ENCODE measurements at regions not wholly inside any gene's neighbourhood (a gene's known extent, or its start where the extent isn't known, plus 50 kb on each side); places are given as distances from the start of the nearest gene placed in this dataset.

- no peak for DNase-seq (ENCODE audit: low spot score)
- CTCF ChIA-PET = no interaction called here
- POLR2A ChIA-PET (ENCODE audit: low non-redundant PET) = no interaction called here
- intact Hi-C loops (cut with micrococcal nuclease; ENCODE audit: unreplicated experiment) = no loop called here
- H3K4me1 ChIP-seq (ENCODE audit: insufficient read depth, low read length, poor library complexity, severe bottlenecking) = no peaks in the 10 kb centered on the region
- H3K27me3 ChIP-seq (replicated peaks; ENCODE audit: insufficient read depth, low read depth, low read length, poor library complexity) = no peaks in the 10 kb centered on the region
- TF ChIP-seq CTCF (conservative IDR thresholded peaks at IDR 0.05; ENCODE audit: low read depth, low read length) (no peak), EZH2 (IDR thresholded peaks at IDR 0.05; ENCODE audit: borderline replicate concordance, low read depth, low read length, poor library complexity, severe bottlenecking) (no peak)
- BruUV-seq (replicated peaks) = no TSS peak
- no peak overlapping the region for H3K4me3 ChIP-seq (ENCODE audit: low read depth, low read length, poor library complexity, severe bottlenecking)
- no peak overlapping the region for H3K27ac ChIP-seq (ENCODE audit: low read depth, low read length, poor library complexity, severe bottlenecking)
- H3K36me3 ChIP-seq (ENCODE audit: insufficient read depth, low read length, poor library complexity, severe bottlenecking) = no peaks in the 10 kb centered on the region
- no peaks in the 10 kb centered on the region for H3K9me3 ChIP-seq (ENCODE audit: low read depth, low read length, poor library complexity, severe bottlenecking)
Observed at GRCh38 chr14:42475289-42475688, 868.6 kb downstream of the LRFN5 start.

GRCh38 chr14:42470427-42470719 is 863.7 kb downstream of the LRFN5 start:
- POLR2A ChIA-PET (ENCODE audit: low non-redundant PET) = no interaction called here
- CTCF ChIA-PET = no interaction called here

GRCh38 chr14:42469637-42470426 is 863.2 kb downstream of the LRFN5 start:
- H3K9me3 ChIP-seq (ENCODE audit: low read depth, low read length, poor library complexity, severe bottlenecking) = no peaks in the 10 kb centered on the region
- H3K4me1 ChIP-seq (ENCODE audit: insufficient read depth, low read length, poor library complexity, severe bottlenecking) = no peaks in the 10 kb centered on the region
- ChIA-PET CTCF (no interaction called here), POLR2A (ENCODE audit: low non-redundant PET) (no interaction called here)
- H3K27ac ChIP-seq (ENCODE audit: low read depth, low read length, poor library complexity, severe bottlenecking) = no peak overlapping the region
- no peaks in the 10 kb centered on the region for H3K27me3 ChIP-seq (replicated peaks; ENCODE audit: insufficient read depth, low read depth, low read length, poor library complexity)
- no peak for TF ChIP-seq EZH2 (IDR thresholded peaks at IDR 0.05; ENCODE audit: borderline replicate concordance, low read depth, low read length, poor library complexity, severe bottlenecking)
- intact Hi-C loops (cut with micrococcal nuclease; ENCODE audit: unreplicated experiment) = no loop called here
- no peaks in the 10 kb centered on the region for H3K36me3 ChIP-seq (ENCODE audit: insufficient read depth, low read length, poor library complexity, severe bottlenecking)
- no peak overlapping the region for H3K4me3 ChIP-seq (ENCODE audit: low read depth, low read length, poor library complexity, severe bottlenecking)
- DNase-seq (ENCODE audit: low spot score) = no peak
- no TSS peak for BruUV-seq (replicated peaks)

More at GRCh38 chr14:42470427-42470719, 863.7 kb downstream of the LRFN5 start:
- no peak for TF ChIP-seq EZH2 (IDR thresholded peaks at IDR 0.05; ENCODE audit: borderline replicate concordance, low read depth, low read length, poor library complexity, severe bottlenecking)
- TF ChIP-seq CTCF (conservative IDR thresholded peaks at IDR 0.05; ENCODE audit: low read depth, low read length) = no peak
- no TSS peak for BruUV-seq (replicated peaks)
- no peaks in the 10 kb centered on the region for H3K27me3 ChIP-seq (replicated peaks; ENCODE audit: insufficient read depth, low read depth, low read length, poor library complexity)
- H3K36me3 ChIP-seq (ENCODE audit: insufficient read depth, low read length, poor library complexity, severe bottlenecking) = no peaks in the 10 kb centered on the region
- no peaks in the 10 kb centered on the region for H3K9me3 ChIP-seq (ENCODE audit: low read depth, low read length, poor library complexity, severe bottlenecking)
- H3K4me1 ChIP-seq (ENCODE audit: insufficient read depth, low read length, poor library complexity, severe bottlenecking) = no peaks in the 10 kb centered on the region
- intact Hi-C loops (cut with micrococcal nuclease; ENCODE audit: unreplicated experiment) = no loop called here
- no peak overlapping the region for H3K4me3 ChIP-seq (ENCODE audit: low read depth, low read length, poor library complexity, severe bottlenecking)
- DNase-seq (ENCODE audit: low spot score) = no peak
- no peak overlapping the region for H3K27ac ChIP-seq (ENCODE audit: low read depth, low read length, poor library complexity, severe bottlenecking)

GRCh38 chr14:42460673-42461072 is 854.0 kb downstream of the LRFN5 start:
- ChIA-PET POLR2A (ENCODE audit: low non-redundant PET) (no interaction called here), CTCF (no interaction called here)
- BruUV-seq (replicated peaks) = no TSS peak
- H3K27me3 ChIP-seq (replicated peaks; ENCODE audit: insufficient read depth, low read depth, low read length, poor library complexity) = no peaks in the 10 kb centered on the region
- intact Hi-C loops (cut with micrococcal nuclease; ENCODE audit: unreplicated experiment) = no loop called here
- no peak overlapping the region for H3K27ac ChIP-seq (ENCODE audit: low read depth, low read length, poor library complexity, severe bottlenecking)
- TF ChIP-seq CTCF (conservative IDR thresholded peaks at IDR 0.05; ENCODE audit: low read depth, low read length) = no peak
- TF ChIP-seq EZH2 (IDR thresholded peaks at IDR 0.05; ENCODE audit: borderline replicate concordance, low read depth, low read length, poor library complexity, severe bottlenecking) = no peak
- H3K4me3 ChIP-seq (ENCODE audit: low read depth, low read length, poor library complexity, severe bottlenecking) = no peak overlapping the region
- DNase-seq (ENCODE audit: low spot score) = no peak
- H3K4me1 ChIP-seq (ENCODE audit: insufficient read depth, low read length, poor library complexity, severe bottlenecking) = no peaks in the 10 kb centered on the region
- H3K9me3 ChIP-seq (ENCODE audit: low read depth, low read length, poor library complexity, severe bottlenecking) = no peaks in the 10 kb centered on the region
- no peaks in the 10 kb centered on the region for H3K36me3 ChIP-seq (ENCODE audit: insufficient read depth, low read length, poor library complexity, severe bottlenecking)
